CD4-positive, alpha-beta memory T cell (primary cell): ENCODE measurements at regions not wholly inside any gene's neighbourhood (a gene's known extent, or its start where the extent isn't known, plus 50 kb on each side); places are given as distances from the start of the nearest gene placed in this dataset.

Experiments
- CTCF ChIA-PET: fragments of 350-600 bp; sonication (Branson Sonifier 250); formaldehyde crosslinking; loops from one replicate; lab custom pipeline; 2021; ENCODE audit warnings: inconsistent platforms; ENCODE audit not compliant: partially characterized antibody; lab: Charles Lee
- POLR2A ChIA-PET: fragments of 350-600 bp; sonication (Branson Sonifier 250); formaldehyde crosslinking; loops from one replicate; lab custom pipeline; 2021; ENCODE audit not compliant: partially characterized antibody; lab: Charles Lee
- DNase-seq, 5 donors: peaks; one replicate each; pipeline versions ENCODE4 v3.0.0 to v3.0.0-alpha.2; 2020 to 2022; ENCODE audit warnings: mixed read lengths in 1 of 5
- H3K27ac ChIP-seq: one replicate; pipeline ENCODE4 v1.7.0; 2013; ENCODE audit warnings: low read depth, low read length
- H3K27me3 ChIP-seq: 2 replicates; pipeline ENCODE4 v1.7.0; 2013; ENCODE audit warnings: mild to moderate bottlenecking, low read length, moderate library complexity; ENCODE audit not compliant: insufficient read depth
- H3K36me3 ChIP-seq: 2 replicates; pipeline ENCODE4 v1.7.0; 2013; ENCODE audit warnings: mild to moderate bottlenecking, low read length, moderate library complexity; ENCODE audit not compliant: insufficient read depth
- H3K4me1 ChIP-seq: 2 replicates; pipeline ENCODE4 v1.7.0; 2013; ENCODE audit warnings: mild to moderate bottlenecking, low read length, moderate library complexity; ENCODE audit not compliant: insufficient read depth
- H3K4me3 ChIP-seq, 2 donors: one replicate each; pipeline ENCODE4 v1.7.0; 2013; ENCODE audit warnings: low read length in 2 of 2, mild to moderate bottlenecking in 1 of 2
- H3K9me3 ChIP-seq, 2 donors: one replicate each; pipeline ENCODE4 v1.7.0; 2013; ENCODE audit warnings: low read length in 2 of 2, control low read depth in 1 of 2; ENCODE audit not compliant: control insufficient read depth in 1 of 2
- H3K27ac Mint-ChIP-seq, 7 donors: one replicate each; pipeline ENCODE4 v1.8.0; 2020 to 2021; ENCODE audit warnings: mixed read lengths in 7 of 7, mild to moderate bottlenecking in 6 of 7, inconsistent platforms in 3 of 7, moderate library complexity in 3 of 7
- H3K27me3 Mint-ChIP-seq, 2 donors: one replicate each; pipeline ENCODE4 v1.8.0; 2020 to 2021; ENCODE audit warnings: mixed read lengths in 2 of 2
- H3K36me3 Mint-ChIP-seq, 2 donors: one replicate each; pipeline ENCODE4 v1.8.0; 2020 to 2021; ENCODE audit warnings: mixed read lengths in 2 of 2, inconsistent platforms in 1 of 2, mild to moderate bottlenecking in 1 of 2
- H3K4me1 Mint-ChIP-seq, 4 donors: one replicate each; pipeline ENCODE4 v1.8.0; 2020 to 2021; ENCODE audit warnings: mixed read lengths in 4 of 4, mild to moderate bottlenecking in 1 of 4
- H3K4me3 Mint-ChIP-seq, 8 donors: one replicate each; pipeline ENCODE4 v1.8.0; 2020 to 2021; ENCODE audit warnings: mixed read lengths in 8 of 8, mild to moderate bottlenecking in 7 of 8, moderate library complexity in 6 of 8, inconsistent platforms in 3 of 8
- H3K9me3 Mint-ChIP-seq, 8 donors: one replicate each; pipeline ENCODE4 v1.8.0; 2020 to 2021; ENCODE audit warnings: mixed read lengths in 8 of 8, mild to moderate bottlenecking in 5 of 8, inconsistent platforms in 3 of 8, moderate library complexity in 1 of 8
- intact Hi-C: fragments of 100-400 bp; cut with micrococcal nuclease; formaldehyde crosslinking; loops from one replicate; pipeline ENCODE4 v1.15.1; 2023

GRCh38 chr11:27277843-27278242 is 85.2 kb downstream of the CCDC34 start:
- intact Hi-C loops, result no loop called here
- Histone ChIP-seq H3K27ac (no peak overlapping the region), H3K4me1 (no peaks in the 10 kb centered on the region), H3K4me3 (no peak overlapping the region), H3K27me3 (no peaks in the 10 kb centered on the region), H3K9me3 (no peaks in the 10 kb centered on the region), H3K36me3 (no peaks in the 10 kb centered on the region)
- Mint-ChIP-seq H3K9me3 (peaks cover 0 to 6% (median 0%) of the 10 kb centered on the region in 8 donors), H3K27ac (no peak overlapping the region), H3K27me3 (peaks cover 6 to 13% of the 10 kb centered on the region in 2 donors), H3K4me3 (no peak overlapping the region), H3K4me1 (peaks cover 0 to 5% (median under 1%) of the 10 kb centered on the region in 4 donors), H3K36me3 (no peaks in the 10 kb centered on the region)
- ChIA-PET CTCF (no interaction called here), POLR2A (no interaction called here)
- DNase-seq, result no peak

DNA sequence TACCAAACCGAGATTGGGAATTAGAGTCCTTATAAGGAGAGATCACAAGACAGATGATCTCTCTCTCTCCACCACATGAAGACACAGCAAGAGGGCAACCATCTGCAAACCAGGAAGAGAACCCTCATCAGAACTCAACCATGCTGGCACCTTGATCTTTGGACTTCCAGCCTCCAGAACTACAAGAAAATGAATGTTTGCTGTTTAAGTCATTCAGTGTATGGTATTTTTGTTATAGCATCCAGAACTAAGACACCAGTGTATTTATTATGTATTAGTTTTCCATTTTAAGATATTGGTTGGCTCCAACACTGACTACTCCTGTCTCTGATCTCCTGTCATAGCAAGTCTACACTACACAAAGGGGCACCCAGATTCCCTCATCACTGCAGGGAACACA is 86.9 kb downstream of the CCDC34 start:
- Mint-ChIP-seq H3K4me1 (no peaks in the 10 kb centered on the region), H3K27ac (no peak overlapping the region), H3K36me3 (peaks cover 0 to 2% of the 10 kb centered on the region in 2 donors), H3K4me3 (no peak overlapping the region), H3K9me3 (peaks cover 0 to 16% (median 6%) of the 10 kb centered on the region in 8 donors), H3K27me3 (peaks cover 6 to 10% of the 10 kb centered on the region in 2 donors)
- H3K4me1 ChIP-seq, result no peaks in the 10 kb centered on the region
- POLR2A ChIA-PET, result no interaction called here
- CTCF ChIA-PET, result no interaction called here
- no peak overlapping the region for H3K4me3 ChIP-seq
- H3K36me3 ChIP-seq, result no peaks in the 10 kb centered on the region
- no peaks in the 10 kb centered on the region for H3K9me3 ChIP-seq
- intact Hi-C loops, result no loop called here
- no peak for DNase-seq
- H3K27ac ChIP-seq, result no peak overlapping the region
- H3K27me3 ChIP-seq, result no peaks in the 10 kb centered on the region

- no peaks in the 10 kb centered on the region for H3K27me3 ChIP-seq
- Mint-ChIP-seq H3K27ac (no peak overlapping the region), H3K4me3 (no peak overlapping the region), H3K36me3 (peaks cover 0 to 2% of the 10 kb centered on the region in 2 donors), H3K4me1 (no peaks in the 10 kb centered on the region), H3K27me3 (peaks cover 6 to 8% of the 10 kb centered on the region in 2 donors), H3K9me3 (peaks cover 2 to 26% (median 6%) of the 10 kb centered on the region in 8 donors)
- no peak overlapping the region for H3K4me3 ChIP-seq
- intact Hi-C loops, result no loop called here
- H3K4me1 ChIP-seq, result no peaks in the 10 kb centered on the region
- no peaks in the 10 kb centered on the region for H3K9me3 ChIP-seq
- H3K36me3 ChIP-seq, result no peaks in the 10 kb centered on the region
- ChIA-PET POLR2A (no interaction called here), CTCF (interaction anchor here (1.0 to 1.6 kb wide), 2 partner anchors 9 to 13 kb away, joined by 3 read pairs; no protein-coding TSS in a partner anchor)
- H3K27ac ChIP-seq, result no peak overlapping the region
- DNase-seq, result no peak
These were observed 88.1 kb downstream of the CCDC34 start for GRCh38 chr11:27274854-27275395.

GRCh38 chr11:27266125-27266524 is 96.9 kb downstream of the CCDC34 start:
- H3K4me3 Mint-ChIP-seq, result no peak overlapping the region
- DNase-seq, result no peak
- Histone ChIP-seq H3K4me3 (no peak overlapping the region), H3K4me1 (no peaks in the 10 kb centered on the region), H3K36me3 (no peaks in the 10 kb centered on the region), H3K9me3 (no peaks in the 10 kb centered on the region), H3K27me3 (no peaks in the 10 kb centered on the region), H3K27ac (no peak overlapping the region)
- ChIA-PET CTCF (no interaction called here), POLR2A (no interaction called here)
- H3K9me3 Mint-ChIP-seq, result peaks cover 0 to 18% (median 6%) of the 10 kb centered on the region in 8 donors
- H3K27ac Mint-ChIP-seq, result no peak overlapping the region
- H3K36me3 Mint-ChIP-seq, result no peaks in the 10 kb centered on the region
- intact Hi-C loops, result no loop called here
- H3K4me1 Mint-ChIP-seq, result no peaks in the 10 kb centered on the region
- H3K27me3 Mint-ChIP-seq, result peaks cover 0 to 3% of the 10 kb centered on the region in 2 donors

- H3K27me3 ChIP-seq, result no peaks in the 10 kb centered on the region
- POLR2A ChIA-PET, result no interaction called here
- intact Hi-C loops, result no loop called here
- CTCF ChIA-PET, result no interaction called here
- H3K9me3 ChIP-seq, result no peaks in the 10 kb centered on the region
- H3K36me3 Mint-ChIP-seq, result no peaks in the 10 kb centered on the region
- no peaks in the 10 kb centered on the region for H3K4me1 ChIP-seq
- peaks cover 0 to 5% of the 10 kb centered on the region in 2 donors for H3K27me3 Mint-ChIP-seq
- no peaks in the 10 kb centered on the region for H3K36me3 ChIP-seq
- H3K4me3 Mint-ChIP-seq, result no peak overlapping the region
- DNase-seq, result no peak
- H3K9me3 Mint-ChIP-seq, result peaks cover 0 to 6% (median 0%) of the 10 kb centered on the region in 8 donors
- H3K27ac ChIP-seq, result no peak overlapping the region
- H3K27ac Mint-ChIP-seq, result no peak overlapping the region
- no peak overlapping the region for H3K4me3 ChIP-seq
- no peaks in the 10 kb centered on the region for H3K4me1 Mint-ChIP-seq
These were observed 99.0 kb downstream of the CCDC34 start for GRCh38 chr11:27263986-27264385.

GRCh38 chr11:27263046-27263445 is 100.0 kb downstream of the CCDC34 start:
- Mint-ChIP-seq H3K36me3 (no peaks in the 10 kb centered on the region), H3K4me3 (no peak overlapping the region), H3K4me1 (no peaks in the 10 kb centered on the region), H3K27me3 (peaks cover 2 to 5% of the 10 kb centered on the region in 2 donors), H3K9me3 (peaks cover 0 to 3% (median 0%) of the 10 kb centered on the region in 8 donors), H3K27ac (no peak overlapping the region)
- H3K27me3 ChIP-seq, result no peaks in the 10 kb centered on the region
- intact Hi-C loops, result no loop called here
- no peaks in the 10 kb centered on the region for H3K4me1 ChIP-seq
- H3K4me3 ChIP-seq, result no peak overlapping the region
- H3K27ac ChIP-seq, result no peak overlapping the region
- H3K36me3 ChIP-seq, result no peaks in the 10 kb centered on the region
- POLR2A ChIA-PET, result no interaction called here
- no peak for DNase-seq
- CTCF ChIA-PET, result no interaction called here
- no peaks in the 10 kb centered on the region for H3K9me3 ChIP-seq

GRCh38 chr11:27255447-27255828 is 107.6 kb downstream of the CCDC34 start:
- no peaks in the 10 kb centered on the region for H3K4me1 Mint-ChIP-seq
- Histone ChIP-seq H3K27ac (no peak overlapping the region), H3K4me1 (no peaks in the 10 kb centered on the region), H3K27me3 (no peaks in the 10 kb centered on the region), H3K4me3 (no peak overlapping the region), H3K9me3 (no peaks in the 10 kb centered on the region), H3K36me3 (no peaks in the 10 kb centered on the region)
- H3K27me3 Mint-ChIP-seq, result peaks cover 6 to 12% of the 10 kb centered on the region in 2 donors
- intact Hi-C loops, result no loop called here
- DNase-seq, result no peak
- no peaks in the 10 kb centered on the region for H3K36me3 Mint-ChIP-seq
- H3K4me3 Mint-ChIP-seq, result no peak overlapping the region
- POLR2A ChIA-PET, result no interaction called here
- no peak overlapping the region for H3K27ac Mint-ChIP-seq
- CTCF ChIA-PET, result no interaction called here
- peaks cover 0 to 2% (median 0%) of the 10 kb centered on the region in 8 donors for H3K9me3 Mint-ChIP-seq
